K562 (cell line): ENCODE measurements at regions not wholly inside any gene's neighbourhood (a gene's known extent, or its start where the extent isn't known, plus 50 kb on each side); places are given as distances from the start of the nearest gene placed in this dataset.
"Not testable (repeated sequence)": the region's sequence is repeated elsewhere in the genome, so short reads cannot be mapped to it uniquely, and the experiment has no call there.

Experiments used
- CBX5 ChIP-seq: IDR thresholded peaks from 2 replicates; pipeline ENCODE4 v1.6.1; 2014; ENCODE audit warnings: low read depth, borderline replicate concordance
- FOXA1 ChIP-seq: fragments of 450-650 bp; IDR thresholded peaks from 2 replicates; pipeline ENCODE4 v1.6.1; 2016; ENCODE audit warnings: mild to moderate bottlenecking, borderline replicate concordance
- HDAC2 ChIP-seq: fragments of 450-650 bp; IDR thresholded peaks from 2 replicates; pipeline ENCODE4 v1.6.1; 2016; ENCODE audit warnings: mild to moderate bottlenecking
- MTA1 ChIP-seq: fragments of 450-650 bp; IDR thresholded peaks from 2 replicates; pipeline ENCODE4 v1.6.1; 2017; ENCODE audit warnings: borderline replicate concordance
- NCOA2 ChIP-seq, 2 experiments: fragments of 450-650 bp; IDR thresholded peaks; 2 replicates each; pipeline ENCODE4 v1.6.1; 2018; ENCODE audit warnings: mild to moderate bottlenecking in 2 of 2, moderate library complexity in 1 of 2; ENCODE audit not compliant: partially characterized antibody in 2 of 2
- NFXL1 ChIP-seq: fragments of 450-650 bp; formaldehyde crosslinking; IDR thresholded peaks from 2 replicates; pipeline ENCODE4 v1.4.0; 2021; ENCODE audit warnings: mild to moderate bottlenecking
- RB1 ChIP-seq: fragments of 450-650 bp; IDR thresholded peaks from 2 replicates; pipeline ENCODE4 v1.6.1; 2017; ENCODE audit warnings: low read depth, mild to moderate bottlenecking
- RCOR1 ChIP-seq, 2 experiments: IDR thresholded peaks; 2 replicates each; pipeline ENCODE4 v1.6.1; 2012; ENCODE audit warnings: low read depth in 2 of 2, low read length in 2 of 2, borderline replicate concordance in 1 of 2, improper control_type of control experiment in 1 of 2
- SMAD4 ChIP-seq: fragments of 250-450 bp; sonication (Bioruptor Pico); conservative IDR thresholded peaks from 2 replicates; pipeline ENCODE4 v1.8.0; 2021; ENCODE audit warnings: inconsistent platforms, mild to moderate bottlenecking, moderate library complexity
- TAF1 ChIP-seq: IDR thresholded peaks from 2 replicates; pipeline ENCODE4 v1.6.1; 2011; ENCODE audit warnings: mild to moderate bottlenecking, low read length, moderate library complexity; ENCODE audit not compliant: insufficient read depth, control insufficient read depth, severe bottlenecking; ENCODE audit errors: extremely low read depth
- ZNF232 ChIP-seq: sonication (generic); formaldehyde crosslinking; IDR thresholded peaks from 2 replicates; pipeline ENCODE4 v1.8.0; 2022; ENCODE audit warnings: mild to moderate bottlenecking, missing genetic modification reagents
- TF ChIP-seq, protein P1 (sequence below), 2 experiments: fragments of 450-650 bp in 1 of 2; sonication (generic) in 1 of 2; formaldehyde crosslinking in 1 of 2; IDR thresholded peaks; 2 replicates each; pipeline versions ENCODE4 v1.7.1 to v1.9.0; 2016 to 2022; ENCODE audit warnings: inconsistent platforms in 1 of 2, mild to moderate bottlenecking in 1 of 2, missing genetic modification reagents in 1 of 2
- TF ChIP-seq, protein P2 (sequence below): fragments of 250-450 bp; sonication (Bioruptor Pico); IDR thresholded peaks from 2 replicates; pipeline ENCODE4 v1.5.0; 2021
- TF ChIP-seq, protein P3 (sequence below): sonication (generic); formaldehyde crosslinking; IDR thresholded peaks from 2 replicates; pipeline ENCODE4 v1.9.0; 2022; ENCODE audit warnings: mild to moderate bottlenecking, missing genetic modification reagents

DNA sequence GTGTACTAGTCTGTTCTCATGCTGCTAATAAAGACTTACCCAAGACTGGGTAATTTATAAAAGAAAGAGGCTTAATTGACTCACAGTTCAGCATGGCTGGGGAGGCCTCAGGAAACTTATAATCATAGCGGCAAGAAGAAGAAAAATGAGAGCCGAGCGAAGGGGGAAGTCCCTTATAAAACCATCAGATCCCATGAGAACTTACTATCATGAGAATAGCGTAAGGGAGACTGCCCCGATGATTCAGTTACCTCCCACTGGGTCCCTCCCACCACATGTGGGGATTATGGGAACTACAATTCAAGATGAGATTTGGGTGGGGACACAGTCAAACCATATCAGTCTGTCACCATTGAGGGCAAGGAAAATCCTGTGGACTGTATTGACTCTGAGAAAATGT is 121.8 kb upstream of the ATXN3L start:
- TF ChIP-seq, protein P1, sequence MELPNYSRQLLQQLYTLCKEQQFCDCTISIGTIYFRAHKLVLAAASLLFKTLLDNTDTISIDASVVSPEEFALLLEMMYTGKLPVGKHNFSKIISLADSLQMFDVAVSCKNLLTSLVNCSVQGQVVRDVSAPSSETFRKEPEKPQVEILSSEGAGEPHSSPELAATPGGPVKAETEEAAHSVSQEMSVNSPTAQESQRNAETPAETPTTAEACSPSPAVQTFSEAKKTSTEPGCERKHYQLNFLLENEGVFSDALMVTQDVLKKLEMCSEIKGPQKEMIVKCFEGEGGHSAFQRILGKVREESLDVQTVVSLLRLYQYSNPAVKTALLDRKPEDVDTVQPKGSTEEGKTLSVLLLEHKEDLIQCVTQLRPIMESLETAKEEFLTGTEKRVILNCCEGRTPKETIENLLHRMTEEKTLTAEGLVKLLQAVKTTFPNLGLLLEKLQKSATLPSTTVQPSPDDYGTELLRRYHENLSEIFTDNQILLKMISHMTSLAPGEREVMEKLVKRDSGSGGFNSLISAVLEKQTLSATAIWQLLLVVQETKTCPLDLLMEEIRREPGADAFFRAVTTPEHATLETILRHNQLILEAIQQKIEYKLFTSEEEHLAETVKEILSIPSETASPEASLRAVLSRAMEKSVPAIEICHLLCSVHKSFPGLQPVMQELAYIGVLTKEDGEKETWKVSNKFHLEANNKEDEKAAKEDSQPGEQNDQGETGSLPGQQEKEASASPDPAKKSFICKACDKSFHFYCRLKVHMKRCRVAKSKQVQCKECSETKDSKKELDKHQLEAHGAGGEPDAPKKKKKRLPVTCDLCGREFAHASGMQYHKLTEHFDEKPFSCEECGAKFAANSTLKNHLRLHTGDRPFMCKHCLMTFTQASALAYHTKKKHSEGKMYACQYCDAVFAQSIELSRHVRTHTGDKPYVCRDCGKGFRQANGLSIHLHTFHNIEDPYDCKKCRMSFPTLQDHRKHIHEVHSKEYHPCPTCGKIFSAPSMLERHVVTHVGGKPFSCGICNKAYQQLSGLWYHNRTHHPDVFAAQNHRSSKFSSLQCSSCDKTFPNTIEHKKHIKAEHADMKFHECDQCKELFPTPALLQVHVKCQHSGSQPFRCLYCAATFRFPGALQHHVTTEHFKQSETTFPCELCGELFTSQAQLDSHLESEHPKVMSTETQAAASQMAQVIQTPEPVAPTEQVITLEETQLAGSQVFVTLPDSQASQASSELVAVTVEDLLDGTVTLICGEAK (IDR thresholded peaks at IDR 0.05): not testable (repeated sequence)
- TF ChIP-seq, protein P1 (CRISPR knock-in tag; IDR thresholded peaks at IDR 0.05): not testable (repeated sequence)
- not testable (repeated sequence) for TF ChIP-seq NCOA2 (IDR thresholded peaks at IDR 0.05; ENCODE audit: partially characterized antibody in 2 of 2); CBX5; TAF1; HDAC2; NFXL1 (CRISPR knock-in tag); FOXA1; ZNF232 (CRISPR knock-in tag); SMAD4 (CRISPR knock-in tag); MTA1; RB1; RCOR1 (IDR thresholded peaks at IDR 0.05; ENCODE audit: borderline replicate concordance in 1 of 2, low read depth in 2 of 2, low read length in 2 of 2)
- TF ChIP-seq, protein P2, sequence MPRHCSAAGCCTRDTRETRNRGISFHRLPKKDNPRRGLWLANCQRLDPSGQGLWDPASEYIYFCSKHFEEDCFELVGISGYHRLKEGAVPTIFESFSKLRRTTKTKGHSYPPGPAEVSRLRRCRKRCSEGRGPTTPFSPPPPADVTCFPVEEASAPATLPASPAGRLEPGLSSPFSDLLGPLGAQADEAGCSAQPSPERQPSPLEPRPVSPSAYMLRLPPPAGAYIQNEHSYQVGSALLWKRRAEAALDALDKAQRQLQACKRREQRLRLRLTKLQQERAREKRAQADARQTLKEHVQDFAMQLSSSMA (CRISPR knock-in tag): not testable (repeated sequence)
- TF ChIP-seq, protein P3, sequence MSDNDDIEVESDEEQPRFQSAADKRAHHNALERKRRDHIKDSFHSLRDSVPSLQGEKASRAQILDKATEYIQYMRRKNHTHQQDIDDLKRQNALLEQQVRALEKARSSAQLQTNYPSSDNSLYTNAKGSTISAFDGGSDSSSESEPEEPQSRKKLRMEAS (CRISPR knock-in tag): not testable (repeated sequence)
